Fibroblast of lung (primary cell): ENCODE measurements at regions not wholly inside any gene's neighbourhood (a gene's known extent, or its start where the extent isn't known, plus 50 kb on each side); places are given as distances from the start of the nearest gene placed in this dataset.

Experiments
- CTCF ChIP-seq, 2 donors: IDR thresholded peaks in 1 of 2; conservative IDR thresholded peaks in 1 of 2; 1 replicate in 1 of 2; 2 replicates in 1 of 2; pipeline ENCODE4 v1.5.1; 2011 to 2012; ENCODE audit warnings: low read length in 2 of 2, control low read depth in 1 of 2, inconsistent platforms in 1 of 2, low read depth in 1 of 2, mild to moderate bottlenecking in 1 of 2
- EZH2 ChIP-seq: IDR thresholded peaks from 2 replicates; pipeline ENCODE4 v1.5.1; 2012; ENCODE audit warnings: low read length, control low read depth, mild to moderate bottlenecking; ENCODE audit errors: missing control alignments

GRCh38 chr2:6372317-6372901, 493.3 kb downstream of the CMPK2 start:
- TF ChIP-seq CTCF (conservative IDR thresholded peaks at IDR 0.05 in 1 of 2, IDR thresholded peaks at IDR 0.05 in 1 of 2; ENCODE audit: low read depth in 1 of 2, low read length in 2 of 2) = no peak
- no peak for TF ChIP-seq EZH2
